DMS153 treated with DMSO at 0.1 percent for 48 hours (cell line): ENCODE measurements at regions not wholly inside any gene's neighbourhood (a gene's known extent, or its start where the extent isn't known, plus 50 kb on each side); places are given as distances from the start of the nearest gene placed in this dataset.
"Not testable (repeated sequence)": the region's sequence is repeated elsewhere in the genome, so short reads cannot be mapped to it uniquely, and the experiment has no call there.

Experiments used
- DNase-seq: peaks from one replicate; lab custom pipeline; 2025; ENCODE audit not compliant: unreplicated experiment; lab: John Stamatoyannopoulos, UW

- not testable (repeated sequence) for DNase-seq
These were observed 1265.9 kb upstream of the PCDH10 start for GRCh38 chr4:131883181-131883580.

- not testable (repeated sequence) for DNase-seq
These were observed 1223.4 kb upstream of the PCDH10 start for GRCh38 chr4:131925662-131926061.

GRCh38 chr4:131967646-131968045 lies 1181.4 kb upstream of the PCDH10 start:
- not testable (repeated sequence) for DNase-seq

- DNase-seq = no peak
These were observed 1174.4 kb upstream of the PCDH10 start for GRCh38 chr4:131974730-131975129.

- not testable (repeated sequence) for DNase-seq
These were observed 1173.6 kb upstream of the PCDH10 start for GRCh38 chr4:131975276-131976132.

GRCh38 chr4:131976133-131977002 lies 1172.7 kb upstream of the PCDH10 start:
- DNase-seq = not testable (repeated sequence)

- DNase-seq = no peak
These were observed 1171.0 kb upstream of the PCDH10 start for GRCh38 chr4:131978120-131978519.

- no peak for DNase-seq
These were observed 1159.5 kb upstream of the PCDH10 start for GRCh38 chr4:131989576-131989975.

GRCh38 chr4:132001542-132001941 lies 1147.6 kb upstream of the PCDH10 start:
- DNase-seq = no peak

GRCh38 chr4:132003593-132003992 lies 1145.5 kb upstream of the PCDH10 start:
- DNase-seq = no peak

- no peak for DNase-seq
These were observed 1133.8 kb upstream of the PCDH10 start for GRCh38 chr4:132015321-132015720.

- no peak for DNase-seq
These were observed 1132.3 kb upstream of the PCDH10 start for GRCh38 chr4:132016703-132017350.

- DNase-seq = peak; percentile 32
These were observed 1122.9 kb upstream of the PCDH10 start for GRCh38 chr4:132026166-132026565.

GRCh38 chr4:132026816-132027215 lies 1122.3 kb upstream of the PCDH10 start:
- no peak for DNase-seq

GRCh38 chr4:132056496-132056895 lies 1092.6 kb upstream of the PCDH10 start:
- DNase-seq = no peak

- no peak for DNase-seq
These were observed 1089.9 kb upstream of the PCDH10 start for GRCh38 chr4:132059227-132059626.

GRCh38 chr4:132062611-132063239 lies 1086.4 kb upstream of the PCDH10 start:
- no peak for DNase-seq

- DNase-seq = peak; percentile 5
These were observed 1085.3 kb upstream of the PCDH10 start for GRCh38 chr4:132063829-132064228.

GRCh38 chr4:132065940-132066495 lies 1083.1 kb upstream of the PCDH10 start:
- DNase-seq = no peak

GRCh38 chr4:132071815-132072214 lies 1077.3 kb upstream of the PCDH10 start:
- no peak for DNase-seq

- DNase-seq = no peak
These were observed 1072.3 kb upstream of the PCDH10 start for GRCh38 chr4:132076829-132077228.
